Calu3 (cell line): ENCODE measurements at regions not wholly inside any gene's neighbourhood (a gene's known extent, or its start where the extent isn't known, plus 50 kb on each side); places are given as distances from the start of the nearest gene placed in this dataset.
"Not testable (repeated sequence)": the region's sequence is repeated elsewhere in the genome, so short reads cannot be mapped to it uniquely, and the experiment has no call there.

Source experiments
- BruUV-seq: library from RNA; stranded (reverse); fragments of 400-500 nt; replicated peaks from 2 replicates; lab custom pipeline; 2021; lab: Mats Ljungman, UMichigan
- CTCF ChIA-PET: fragments of 300-600 bp; sonication (Branson Sonifier 250); formaldehyde crosslinking; loops from one replicate; lab custom pipeline; 2022; ENCODE audit warnings: antibody characterized with exemption; lab: Charles Lee
- DNase-seq: peaks from one replicate; pipeline ENCODE4 v3.0.0; 2022
- H3K27ac Mint-ChIP-seq: one replicate; pipeline ENCODE4 v1.8.0; 2022; ENCODE audit warnings: mixed read lengths; ENCODE audit not compliant: unreplicated experiment
- H3K27me3 Mint-ChIP-seq: one replicate; pipeline ENCODE4 v1.8.0; 2022; ENCODE audit warnings: mixed read lengths; ENCODE audit not compliant: unreplicated experiment
- H3K36me3 Mint-ChIP-seq: one replicate; pipeline ENCODE4 v1.8.0; 2022; ENCODE audit warnings: mild to moderate bottlenecking, moderate library complexity, mixed read lengths; ENCODE audit not compliant: insufficient read depth, unreplicated experiment
- H3K4me1 Mint-ChIP-seq: one replicate; pipeline ENCODE4 v1.8.0; 2022; ENCODE audit warnings: mild to moderate bottlenecking, low read depth, mixed read lengths; ENCODE audit not compliant: unreplicated experiment
- H3K4me3 Mint-ChIP-seq: one replicate; pipeline ENCODE4 v1.8.0; 2022; ENCODE audit warnings: mild to moderate bottlenecking, low read depth, moderate library complexity, mixed read lengths; ENCODE audit not compliant: unreplicated experiment
- H3K9me3 Mint-ChIP-seq: one replicate; pipeline ENCODE4 v1.8.0; 2022; ENCODE audit warnings: low read depth, mixed read lengths; ENCODE audit not compliant: unreplicated experiment
- CTCF ChIP-seq: fragments of 200-600 bp; IDR thresholded peaks from one replicate; pipeline ENCODE4 v1.8.0; 2022; ENCODE audit warnings: antibody characterized with exemption; ENCODE audit not compliant: unreplicated experiment
- intact Hi-C: fragments of 100-400 bp; cut with micrococcal nuclease; formaldehyde crosslinking; loops from one replicate; pipeline ENCODE4 v1.10.0; 2022; ENCODE audit not compliant: unreplicated experiment

GRCh38 chr2:8559805-8560204 is 122.1 kb upstream of the ID2 start:
- CTCF ChIA-PET, result no interaction called here
- no peak for DNase-seq
- no peaks in the 10 kb centered on the region for H3K27me3 Mint-ChIP-seq
- H3K9me3 Mint-ChIP-seq, result peaks cover 9% of the 10 kb centered on the region
- no TSS peak for BruUV-seq
- H3K27ac Mint-ChIP-seq, result no peak overlapping the region
- intact Hi-C loops, result no loop called here
- no peaks in the 10 kb centered on the region for H3K4me1 Mint-ChIP-seq
- H3K4me3 Mint-ChIP-seq, result no peak overlapping the region
- TF ChIP-seq CTCF, result no peak
- H3K36me3 Mint-ChIP-seq, result peaks cover 9% of the 10 kb centered on the region

- H3K36me3 Mint-ChIP-seq, H3K27me3 Mint-ChIP-seq, H3K4me3 Mint-ChIP-seq, H3K27ac Mint-ChIP-seq, H3K9me3 Mint-ChIP-seq, DNase-seq, intact Hi-C loops, H3K4me1 Mint-ChIP-seq, BruUV-seq: not testable (repeated sequence)
- CTCF ChIA-PET, result interaction anchor here (0.7 kb wide), 1 partner anchor 160 kb away, joined by 3 read pairs; no protein-coding TSS in a partner anchor
These were observed 120.2 kb upstream of the ID2 start for GRCh38 chr2:8561692-8562091.

- intact Hi-C loops, result no loop called here
- Mint-ChIP-seq H3K9me3 (peaks cover 7% of the 10 kb centered on the region), H3K4me3 (no peak overlapping the region), H3K27me3 (no peaks in the 10 kb centered on the region), H3K36me3 (no peaks in the 10 kb centered on the region), H3K4me1 (no peaks in the 10 kb centered on the region), H3K27ac (no peak overlapping the region)
- TF ChIP-seq CTCF, result no peak
- no peak for DNase-seq
- CTCF ChIA-PET, result no interaction called here
- no TSS peak for BruUV-seq
These were observed 117.9 kb upstream of the ID2 start for GRCh38 chr2:8563814-8564474.

GRCh38 chr2:8564475-8564874 is 117.4 kb upstream of the ID2 start:
- Mint-ChIP-seq H3K9me3 (peaks cover 7% of the 10 kb centered on the region), H3K36me3 (no peaks in the 10 kb centered on the region), H3K4me3 (no peak overlapping the region), H3K4me1 (no peaks in the 10 kb centered on the region), H3K27me3 (no peaks in the 10 kb centered on the region), H3K27ac (no peak overlapping the region)
- CTCF ChIA-PET, result no interaction called here
- DNase-seq, result no peak
- BruUV-seq, result no TSS peak
- intact Hi-C loops, result no loop called here
- no peak for TF ChIP-seq CTCF
